Osteocyte (in vitro differentiated cells): ENCODE measurements at regions not wholly inside any gene's neighbourhood (a gene's known extent, or its start where the extent isn't known, plus 50 kb on each side); places are given as distances from the start of the nearest gene placed in this dataset.

Experiments
- DNase-seq: peaks from one replicate; pipeline ENCODE4 v3.0.0; 2021; ENCODE audit warnings: mixed read lengths; ENCODE audit not compliant: unreplicated experiment; ENCODE audit errors: extremely low spot score
- H3K27ac Mint-ChIP-seq: one replicate; pipeline ENCODE4 v1.8.0; 2021; ENCODE audit warnings: mild to moderate bottlenecking, mixed read lengths; ENCODE audit not compliant: unreplicated experiment
- H3K27me3 Mint-ChIP-seq: one replicate; pipeline ENCODE4 v1.8.0; 2021; ENCODE audit warnings: mixed read lengths; ENCODE audit not compliant: unreplicated experiment
- H3K36me3 Mint-ChIP-seq: one replicate; pipeline ENCODE4 v1.8.0; 2021; ENCODE audit warnings: mixed read lengths; ENCODE audit not compliant: unreplicated experiment
- H3K4me1 Mint-ChIP-seq: one replicate; pipeline ENCODE4 v1.8.0; 2021; ENCODE audit warnings: mixed read lengths; ENCODE audit not compliant: unreplicated experiment
- H3K4me3 Mint-ChIP-seq: one replicate; pipeline ENCODE4 v1.8.0; 2021; ENCODE audit warnings: mild to moderate bottlenecking, moderate library complexity, mixed read lengths; ENCODE audit not compliant: unreplicated experiment
- H3K9me3 Mint-ChIP-seq: one replicate; pipeline ENCODE4 v1.8.0; 2021; ENCODE audit warnings: mixed read lengths; ENCODE audit not compliant: unreplicated experiment
- TF ChIP-seq, protein P1 (sequence below): fragments of 200-600 bp; sonication (generic); IDR thresholded peaks from 2 replicates; pipeline ENCODE4 v1.5.0; 2021; ENCODE audit warnings: antibody characterized with exemption, mild to moderate bottlenecking, moderate library complexity

DNA sequence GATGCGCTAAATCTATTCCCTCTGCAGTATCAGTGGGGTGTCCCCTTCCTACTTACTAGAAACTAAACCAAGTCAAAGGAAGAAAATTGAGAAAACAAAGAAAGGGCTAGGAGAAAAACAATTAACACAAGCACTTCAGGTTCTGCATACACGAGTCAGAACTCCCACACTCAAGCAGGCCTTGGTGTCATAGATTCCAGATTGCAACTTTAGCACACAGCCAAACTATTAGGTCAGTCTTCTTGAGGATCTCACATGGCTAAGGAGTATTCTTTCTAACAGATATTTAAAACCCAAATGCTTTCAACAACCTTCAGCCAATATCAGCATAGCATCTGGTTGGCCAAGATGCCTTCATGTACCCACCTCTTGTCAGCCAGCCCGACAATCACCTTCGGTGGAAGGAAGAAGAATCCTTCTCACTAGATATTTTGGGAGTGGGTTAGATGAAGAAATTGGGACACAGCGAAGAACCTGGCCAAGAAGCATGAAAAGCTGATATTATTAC is 340.0 kb downstream of the VPS13C start:
- Mint-ChIP-seq H3K4me3 (no peak overlapping the region), H3K4me1 (no peaks in the 10 kb centered on the region), H3K9me3 (no peaks in the 10 kb centered on the region), H3K27me3 (peaks cover 10% of the 10 kb centered on the region), H3K36me3 (no peaks in the 10 kb centered on the region), H3K27ac (no peak overlapping the region)
- TF ChIP-seq, protein P1, sequence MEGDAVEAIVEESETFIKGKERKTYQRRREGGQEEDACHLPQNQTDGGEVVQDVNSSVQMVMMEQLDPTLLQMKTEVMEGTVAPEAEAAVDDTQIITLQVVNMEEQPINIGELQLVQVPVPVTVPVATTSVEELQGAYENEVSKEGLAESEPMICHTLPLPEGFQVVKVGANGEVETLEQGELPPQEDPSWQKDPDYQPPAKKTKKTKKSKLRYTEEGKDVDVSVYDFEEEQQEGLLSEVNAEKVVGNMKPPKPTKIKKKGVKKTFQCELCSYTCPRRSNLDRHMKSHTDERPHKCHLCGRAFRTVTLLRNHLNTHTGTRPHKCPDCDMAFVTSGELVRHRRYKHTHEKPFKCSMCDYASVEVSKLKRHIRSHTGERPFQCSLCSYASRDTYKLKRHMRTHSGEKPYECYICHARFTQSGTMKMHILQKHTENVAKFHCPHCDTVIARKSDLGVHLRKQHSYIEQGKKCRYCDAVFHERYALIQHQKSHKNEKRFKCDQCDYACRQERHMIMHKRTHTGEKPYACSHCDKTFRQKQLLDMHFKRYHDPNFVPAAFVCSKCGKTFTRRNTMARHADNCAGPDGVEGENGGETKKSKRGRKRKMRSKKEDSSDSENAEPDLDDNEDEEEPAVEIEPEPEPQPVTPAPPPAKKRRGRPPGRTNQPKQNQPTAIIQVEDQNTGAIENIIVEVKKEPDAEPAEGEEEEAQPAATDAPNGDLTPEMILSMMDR: no peak
- no peak for DNase-seq

DNA sequence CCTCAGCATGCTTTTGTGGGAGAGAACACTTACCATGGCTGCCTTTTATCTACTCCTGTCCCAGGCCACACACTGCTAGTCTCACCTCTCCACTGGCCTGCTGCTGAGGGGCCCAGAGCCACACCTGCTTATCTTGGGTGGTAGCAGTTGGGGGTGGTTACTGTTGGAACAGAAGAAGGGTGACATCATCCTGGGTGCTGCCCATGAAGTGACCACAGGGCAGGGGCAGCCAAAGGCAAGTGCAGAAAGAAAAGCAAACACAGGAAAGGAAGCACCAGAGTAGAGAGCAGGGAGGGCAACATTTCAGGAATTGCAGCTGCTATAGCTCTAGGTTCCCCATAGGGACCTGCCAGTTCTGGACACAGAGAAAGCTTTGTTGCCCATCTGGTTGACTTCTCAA is 345.2 kb downstream of the VPS13C start:
- Mint-ChIP-seq H3K27ac (no peak overlapping the region), H3K27me3 (peaks cover 12% of the 10 kb centered on the region), H3K36me3 (no peaks in the 10 kb centered on the region), H3K9me3 (no peaks in the 10 kb centered on the region), H3K4me1 (no peaks in the 10 kb centered on the region), H3K4me3 (no peak overlapping the region)
- DNase-seq: no peak
- TF ChIP-seq, protein P1: no peak

DNA sequence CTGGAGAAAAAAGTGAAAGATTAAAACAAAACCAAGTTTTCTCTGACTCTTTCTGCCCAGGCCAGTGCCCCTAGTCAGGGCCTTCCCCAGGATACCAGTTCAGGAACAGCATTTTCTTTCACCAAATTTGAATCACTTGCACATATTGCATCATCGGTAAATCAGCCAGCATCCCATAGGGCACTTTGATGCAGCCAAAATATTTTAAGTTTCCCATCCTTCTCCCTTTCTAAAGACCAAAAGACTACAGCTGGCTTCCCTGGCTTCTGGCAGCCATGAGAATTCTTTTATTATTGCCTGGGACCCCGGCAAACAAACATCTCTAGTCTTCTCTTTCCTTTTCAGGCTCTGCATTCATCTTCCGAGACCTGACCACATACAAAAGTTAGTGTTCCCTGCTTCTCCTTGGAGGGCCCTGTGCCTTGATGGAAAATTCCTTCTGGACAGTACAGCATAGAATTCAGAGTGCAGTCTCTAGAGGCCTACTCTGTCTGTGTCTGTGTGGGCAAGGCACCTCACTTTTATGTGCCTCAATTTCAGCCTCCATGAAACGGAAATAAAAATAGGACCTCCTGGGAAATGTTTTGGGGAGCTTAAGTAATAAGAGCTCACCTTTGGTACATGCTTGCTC is 348.0 kb downstream of the VPS13C start:
- H3K36me3 Mint-ChIP-seq: no peaks in the 10 kb centered on the region
- no peaks in the 10 kb centered on the region for H3K4me1 Mint-ChIP-seq
- H3K9me3 Mint-ChIP-seq: no peaks in the 10 kb centered on the region
- H3K27ac Mint-ChIP-seq: no peak overlapping the region
- H3K4me3 Mint-ChIP-seq: no peak overlapping the region
- TF ChIP-seq, protein P1: no peak
- DNase-seq: no peak
- peaks cover 2% of the 10 kb centered on the region for H3K27me3 Mint-ChIP-seq

DNA sequence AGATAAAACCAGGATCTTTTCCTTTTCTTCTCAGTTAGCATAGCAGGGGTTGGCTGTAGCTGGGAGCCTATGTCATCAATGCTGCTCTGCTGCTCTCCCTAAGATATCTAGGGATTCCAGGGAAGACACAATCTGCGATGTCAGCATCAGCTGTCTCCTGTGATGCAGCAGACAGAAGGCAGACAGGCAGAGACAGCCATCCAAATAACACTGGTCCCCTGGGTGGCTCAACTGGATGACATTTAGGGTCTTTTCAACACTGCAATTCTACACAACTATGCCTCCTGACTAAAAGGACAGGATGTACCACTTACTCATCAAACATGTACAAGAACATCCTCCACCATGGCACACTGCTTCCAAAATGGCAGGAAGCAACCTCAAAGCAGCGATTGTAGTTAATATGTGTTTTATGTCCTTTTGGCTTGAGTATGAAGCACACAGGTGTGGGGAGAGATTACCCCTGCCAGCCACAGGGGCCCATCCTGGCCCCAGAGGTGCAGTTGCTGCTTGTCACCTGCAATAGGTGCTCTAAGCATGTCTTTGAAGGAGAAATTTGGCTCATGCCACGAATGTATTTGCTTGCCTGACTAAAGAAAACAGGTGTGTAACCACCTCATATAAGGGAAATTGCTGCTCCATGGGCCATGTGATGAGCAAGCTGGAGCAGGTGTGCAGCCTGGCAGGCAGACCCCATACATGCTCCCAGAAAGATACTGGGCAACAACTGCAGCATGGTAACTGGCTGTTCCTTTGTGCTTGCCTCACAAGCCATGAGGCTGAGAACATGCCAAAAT is 357.8 kb downstream of the VPS13C start:
- Mint-ChIP-seq H3K9me3 (no peaks in the 10 kb centered on the region), H3K27ac (no peak overlapping the region), H3K4me1 (no peaks in the 10 kb centered on the region), H3K27me3 (peaks cover 7% of the 10 kb centered on the region), H3K36me3 (no peaks in the 10 kb centered on the region), H3K4me3 (no peak overlapping the region)
- TF ChIP-seq, protein P1: no peak
- DNase-seq: no peak

DNA sequence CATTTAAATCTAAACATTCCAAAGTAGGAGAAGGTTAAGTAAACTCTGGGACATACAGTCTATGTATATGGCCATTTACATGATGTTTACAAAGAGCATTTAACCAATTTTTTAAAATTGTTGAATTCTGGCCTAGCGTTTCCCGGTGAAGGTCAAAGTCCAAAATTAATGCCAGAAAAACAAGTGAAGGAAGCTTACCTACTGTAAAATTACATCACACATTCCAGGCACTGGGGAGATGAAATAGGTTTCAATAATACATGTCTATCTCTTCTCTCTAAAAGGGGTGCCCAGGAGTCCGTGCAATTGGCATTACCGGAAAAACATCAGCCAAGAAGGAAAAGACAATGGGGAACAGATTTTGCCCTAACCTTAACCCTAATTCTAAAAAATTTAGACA is 358.8 kb downstream of the VPS13C start:
- Mint-ChIP-seq H3K4me3 (no peak overlapping the region), H3K27ac (no peak overlapping the region), H3K27me3 (peaks cover 7% of the 10 kb centered on the region), H3K4me1 (no peaks in the 10 kb centered on the region), H3K9me3 (no peaks in the 10 kb centered on the region), H3K36me3 (no peaks in the 10 kb centered on the region)
- no peak for DNase-seq
- TF ChIP-seq, protein P1: no peak
